22Rv1 (cell line): ENCODE measurements at regions not wholly inside any gene's neighbourhood (a gene's known extent, or its start where the extent isn't known, plus 50 kb on each side); places are given as distances from the start of the nearest gene placed in this dataset.

Experiments
- H3K27ac ChIP-seq: fragments of 450-650 bp; 2 replicates; pipeline ENCODE4 v1.5.1; 2017
- CTCF ChIP-seq: fragments of 450-650 bp; IDR thresholded peaks from 2 replicates; pipeline ENCODE4 v1.5.1; 2017; ENCODE audit warnings: mild to moderate bottlenecking
- ZFX ChIP-seq: fragments of 450-650 bp; IDR thresholded peaks from 2 replicates; pipeline ENCODE4 v1.6.1; 2017; ENCODE audit warnings: antibody characterized with exemption, borderline replicate concordance

GRCh38 chrX:39310891-39311290 lies 509.6 kb downstream of the MID1IP1 start:
- TF ChIP-seq CTCF (no peak), ZFX (no peak)
- H3K27ac ChIP-seq, result no peak overlapping the region

DNA sequence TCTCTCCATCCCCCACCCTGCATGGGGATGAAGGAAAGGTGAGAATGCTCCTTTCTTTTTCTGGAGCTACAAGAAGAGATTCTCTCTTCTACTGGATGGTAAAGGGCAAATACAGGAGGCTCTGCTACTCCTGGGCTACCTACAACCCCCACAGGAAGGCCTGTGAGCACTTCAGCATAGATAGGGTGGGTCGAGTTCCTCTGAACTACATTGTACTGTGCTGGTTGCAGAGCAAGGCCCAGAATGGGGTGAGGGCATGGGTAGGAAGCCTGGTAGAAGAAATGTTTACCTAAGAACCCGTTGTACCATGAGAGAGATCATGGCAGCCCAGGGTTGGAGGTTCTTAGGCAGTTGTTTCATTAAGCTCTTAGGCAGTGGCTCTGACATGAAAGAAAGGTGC lies 510.4 kb downstream of the MID1IP1 start:
- H3K27ac ChIP-seq, result no peak overlapping the region
- TF ChIP-seq CTCF (no peak), ZFX (no peak)

DNA sequence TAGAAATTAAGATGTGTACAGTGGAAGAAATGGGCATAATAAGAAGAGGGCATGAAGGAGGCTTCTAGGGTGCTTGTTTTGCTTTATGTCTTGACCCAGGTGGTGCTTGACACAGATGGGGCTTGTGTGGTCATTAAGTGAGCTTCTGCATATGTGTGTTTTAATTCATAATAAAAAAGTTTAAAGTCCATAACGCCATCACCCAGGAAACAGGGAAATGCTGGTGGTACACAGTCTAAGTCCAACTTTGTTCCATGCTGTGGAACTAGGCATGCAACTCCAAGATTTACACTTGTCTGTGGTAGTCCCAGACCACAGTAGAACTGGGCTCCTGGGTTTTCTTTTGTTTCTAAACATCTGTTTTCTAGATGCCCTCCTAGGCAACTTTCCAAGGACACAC lies 511.9 kb downstream of the MID1IP1 start:
- TF ChIP-seq CTCF (no peak), ZFX (no peak)

GRCh38 chrX:39318506-39319343 lies 517.5 kb downstream of the MID1IP1 start:
- TF ChIP-seq ZFX, result no peak
- TF ChIP-seq CTCF, result no peak
- no peak overlapping the region for H3K27ac ChIP-seq

More for the DNA sequence above, 511.9 kb downstream of the MID1IP1 start:
- no peak overlapping the region for H3K27ac ChIP-seq

DNA sequence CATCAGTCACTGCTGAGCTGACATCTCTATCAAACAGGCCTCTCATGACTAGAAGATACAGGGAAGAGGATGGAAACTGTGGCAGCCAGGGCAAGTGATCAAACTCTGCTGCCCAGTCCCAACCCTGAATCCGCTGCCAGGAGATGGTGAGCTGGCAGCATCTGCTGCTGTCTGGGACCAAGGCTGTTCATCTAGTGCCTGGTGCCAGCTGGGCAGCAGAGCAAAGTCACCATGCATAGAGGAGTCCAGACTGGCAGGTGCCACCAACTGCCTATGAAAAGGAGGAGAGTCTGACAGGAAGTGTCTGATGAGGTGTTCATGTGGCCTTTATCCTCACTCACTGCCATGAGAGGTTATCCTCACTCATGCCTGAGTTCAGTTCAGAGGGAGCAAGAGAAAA lies 518.9 kb downstream of the MID1IP1 start:
- TF ChIP-seq ZFX (no peak), CTCF (no peak)

DNA sequence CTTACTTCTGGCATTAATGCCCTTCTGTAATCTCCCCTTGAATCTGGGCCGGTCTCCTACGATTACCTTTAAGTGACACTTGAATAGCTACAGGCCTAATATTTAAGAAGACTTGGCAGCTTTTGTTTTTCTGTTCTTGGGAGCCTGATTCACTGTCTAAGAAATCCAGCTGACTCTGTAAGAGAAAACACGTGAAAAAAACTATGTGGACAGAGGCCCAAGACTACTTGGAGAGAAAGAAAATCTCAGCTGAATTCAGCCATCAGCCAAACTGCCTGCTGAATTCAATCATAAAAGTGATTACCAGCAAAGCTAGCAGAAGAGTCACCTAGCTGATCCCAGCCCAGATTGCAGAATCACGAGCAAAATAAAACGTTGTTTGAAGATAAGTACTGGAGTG lies 521.2 kb downstream of the MID1IP1 start:
- H3K27ac ChIP-seq, result no peak overlapping the region
- no peak for TF ChIP-seq ZFX
- no peak for TF ChIP-seq CTCF

More for the DNA sequence above, 518.9 kb downstream of the MID1IP1 start:
- no peak overlapping the region for H3K27ac ChIP-seq

DNA sequence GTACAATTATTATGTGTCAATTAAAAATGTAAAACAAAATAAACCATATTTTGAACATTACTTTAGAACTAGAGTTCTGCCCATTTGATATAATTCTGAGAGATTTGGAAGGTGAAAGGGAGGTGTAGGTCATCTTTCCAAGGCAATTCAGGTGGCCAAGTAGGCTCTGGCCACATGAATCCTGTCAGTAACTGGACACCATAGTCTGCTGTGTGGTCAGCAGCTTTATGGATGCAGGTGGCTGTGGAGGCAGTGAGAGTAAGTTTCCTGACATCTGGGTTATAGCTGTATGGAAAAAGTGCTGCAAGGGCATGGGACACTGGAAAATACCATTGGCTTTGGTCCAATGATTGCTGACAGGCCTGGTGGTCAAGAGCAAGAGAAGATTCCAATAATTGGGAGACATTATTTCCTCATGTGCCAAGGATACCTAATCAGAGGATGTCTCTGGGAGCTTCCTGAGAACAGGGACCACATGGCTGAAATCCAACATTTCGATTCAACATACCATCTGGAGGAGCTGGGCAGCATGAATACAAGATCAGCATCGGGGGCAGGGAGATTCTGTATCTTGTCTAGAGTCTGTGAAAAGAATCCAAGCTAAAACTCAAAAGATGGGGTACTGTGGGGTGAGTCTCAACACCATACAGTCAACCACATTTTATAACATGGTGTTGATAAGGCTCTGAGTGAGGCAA lies 523.1 kb downstream of the MID1IP1 start:
- no peak overlapping the region for H3K27ac ChIP-seq
- TF ChIP-seq ZFX (no peak), CTCF (no peak)
